ENCODE measurements at regions not wholly inside any gene's neighbourhood (a gene's known extent, or its start where the extent isn't known, plus 50 kb on each side); places are given as distances from the start of the nearest gene placed in this dataset.

DNA sequence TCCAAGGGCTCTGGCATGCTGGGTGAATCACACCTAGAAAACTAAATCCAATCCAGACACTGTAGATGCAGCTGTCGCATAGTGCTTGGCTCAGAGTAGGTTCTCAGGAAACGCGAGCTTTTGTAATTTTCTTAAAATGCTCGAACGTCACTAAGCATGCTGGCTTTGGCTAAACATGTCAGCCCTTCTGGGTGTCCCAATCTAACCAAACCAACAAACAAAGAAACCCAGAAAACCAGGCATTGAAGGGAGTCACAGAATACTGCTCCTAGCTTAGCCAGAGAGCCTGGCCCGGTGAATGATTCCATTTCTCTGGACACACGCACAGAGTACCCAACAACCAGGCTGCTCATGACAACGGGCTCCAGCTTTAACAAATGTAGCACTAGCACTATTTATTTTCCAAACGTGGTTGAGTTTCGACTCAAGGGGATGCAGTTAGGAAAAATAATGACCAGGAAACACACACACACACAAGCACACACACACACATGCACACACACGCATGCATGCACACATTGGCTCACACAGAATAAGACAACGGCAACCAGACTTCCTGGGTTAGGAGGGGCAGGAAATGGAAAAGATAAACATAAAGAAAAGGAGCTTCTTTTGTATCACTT, 492.6 kb downstream of the MIAT start:
- Histone ChIP-seq H3K4me1 (no peaks in the 10 kb centered on the region), H3K4me3 (no peak overlapping the region), H3K27ac (replicated peaks) (no peak overlapping the region), H3K9me3 (replicated peaks) (peaks cover 12% of the 10 kb centered on the region), H3K36me3 (no peaks in the 10 kb centered on the region), H3K27me3 (ENCODE audit: low read depth) (peaks cover 73% of the 10 kb centered on the region)
- TF ChIP-seq, protein P1, sequence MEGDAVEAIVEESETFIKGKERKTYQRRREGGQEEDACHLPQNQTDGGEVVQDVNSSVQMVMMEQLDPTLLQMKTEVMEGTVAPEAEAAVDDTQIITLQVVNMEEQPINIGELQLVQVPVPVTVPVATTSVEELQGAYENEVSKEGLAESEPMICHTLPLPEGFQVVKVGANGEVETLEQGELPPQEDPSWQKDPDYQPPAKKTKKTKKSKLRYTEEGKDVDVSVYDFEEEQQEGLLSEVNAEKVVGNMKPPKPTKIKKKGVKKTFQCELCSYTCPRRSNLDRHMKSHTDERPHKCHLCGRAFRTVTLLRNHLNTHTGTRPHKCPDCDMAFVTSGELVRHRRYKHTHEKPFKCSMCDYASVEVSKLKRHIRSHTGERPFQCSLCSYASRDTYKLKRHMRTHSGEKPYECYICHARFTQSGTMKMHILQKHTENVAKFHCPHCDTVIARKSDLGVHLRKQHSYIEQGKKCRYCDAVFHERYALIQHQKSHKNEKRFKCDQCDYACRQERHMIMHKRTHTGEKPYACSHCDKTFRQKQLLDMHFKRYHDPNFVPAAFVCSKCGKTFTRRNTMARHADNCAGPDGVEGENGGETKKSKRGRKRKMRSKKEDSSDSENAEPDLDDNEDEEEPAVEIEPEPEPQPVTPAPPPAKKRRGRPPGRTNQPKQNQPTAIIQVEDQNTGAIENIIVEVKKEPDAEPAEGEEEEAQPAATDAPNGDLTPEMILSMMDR (IDR thresholded peaks at IDR 0.05; ENCODE audit: borderline replicate concordance) = no peak
- intact Hi-C loops (cut with micrococcal nuclease) = no loop called here
- no peak for DNase-seq

DNA sequence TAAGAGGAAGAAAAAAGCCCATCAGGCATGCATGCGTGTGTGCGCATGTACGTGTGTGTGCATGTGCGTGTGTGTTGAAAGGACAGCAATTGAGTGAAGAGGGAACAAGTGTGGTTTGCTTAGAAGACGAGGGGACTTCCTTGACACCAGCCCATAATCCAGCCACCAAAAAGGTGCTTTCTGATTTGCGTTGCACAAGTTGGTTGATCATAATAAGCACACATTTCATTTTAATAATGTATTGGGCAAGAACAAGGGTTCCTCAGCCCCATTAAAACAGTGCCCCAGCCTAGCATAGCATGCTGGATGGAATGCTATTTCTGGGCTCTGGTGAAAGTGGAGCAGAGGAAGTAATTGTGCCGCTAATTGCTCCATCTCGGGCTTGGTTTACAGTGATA, 493.2 kb downstream of the MIAT start:
- TF ChIP-seq, protein P1 (IDR thresholded peaks at IDR 0.05; ENCODE audit: borderline replicate concordance) = no peak

DNA sequence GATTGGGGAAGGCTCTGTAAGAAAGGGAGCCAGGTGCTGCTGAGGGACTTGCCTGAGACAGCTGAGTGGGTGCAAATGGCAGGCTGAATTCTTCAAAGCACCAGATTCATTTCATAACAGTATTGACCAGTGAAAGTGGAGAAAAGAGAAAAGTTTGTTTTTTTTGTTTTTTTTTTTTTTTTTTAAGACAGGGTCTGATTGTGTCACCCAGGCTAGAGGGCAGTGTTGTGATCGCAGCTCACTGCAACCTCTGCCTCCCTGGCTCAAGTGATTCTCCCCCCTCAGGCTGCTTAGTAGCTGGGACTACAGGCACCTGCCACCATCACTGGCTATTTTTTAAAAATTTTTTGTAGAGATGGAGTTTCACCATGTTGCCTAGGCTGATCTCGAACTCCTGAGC, 494.0 kb downstream of the MIAT start:
- TF ChIP-seq, protein P1 (IDR thresholded peaks at IDR 0.05; ENCODE audit: borderline replicate concordance) = no peak
- H3K27ac ChIP-seq (replicated peaks) = no peak overlapping the region
- no peaks in the 10 kb centered on the region for H3K4me1 ChIP-seq
- peaks cover 12% of the 10 kb centered on the region for H3K9me3 ChIP-seq (replicated peaks)
- H3K27me3 ChIP-seq (ENCODE audit: low read depth) = peaks cover 80% of the 10 kb centered on the region
- intact Hi-C loops (cut with micrococcal nuclease) = no loop called here
- no peak for DNase-seq
- no peaks in the 10 kb centered on the region for H3K36me3 ChIP-seq
- no peak overlapping the region for H3K4me3 ChIP-seq

More for the DNA sequence above, 493.2 kb downstream of the MIAT start:
- intact Hi-C loops (cut with micrococcal nuclease) = no loop called here
- no peak overlapping the region for H3K27ac ChIP-seq (replicated peaks)
- H3K4me3 ChIP-seq = no peak overlapping the region
- no peaks in the 10 kb centered on the region for H3K4me1 ChIP-seq
- peaks cover 12% of the 10 kb centered on the region for H3K9me3 ChIP-seq (replicated peaks)
- no peak for DNase-seq
- no peaks in the 10 kb centered on the region for H3K36me3 ChIP-seq
- peaks cover 75% of the 10 kb centered on the region for H3K27me3 ChIP-seq (ENCODE audit: low read depth)

- TF ChIP-seq, protein P1 (IDR thresholded peaks at IDR 0.05; ENCODE audit: borderline replicate concordance) = no peak
- no peak overlapping the region for H3K27ac ChIP-seq (replicated peaks)
- no peak for DNase-seq
- no peaks in the 10 kb centered on the region for H3K4me1 ChIP-seq
- H3K9me3 ChIP-seq (replicated peaks) = peaks cover 12% of the 10 kb centered on the region
- intact Hi-C loops (cut with micrococcal nuclease) = no loop called here
- no peaks in the 10 kb centered on the region for H3K36me3 ChIP-seq
- H3K4me3 ChIP-seq = no peak overlapping the region
- H3K27me3 ChIP-seq (ENCODE audit: low read depth) = peaks cover 86% of the 10 kb centered on the region
Measured at GRCh38 chr22:27152033-27152432, 494.6 kb downstream of the MIAT start.

GRCh38 chr22:27152883-27153282, 495.5 kb downstream of the MIAT start:
- peaks cover 12% of the 10 kb centered on the region for H3K9me3 ChIP-seq (replicated peaks)
- H3K27ac ChIP-seq (replicated peaks) = no peak overlapping the region
- no peaks in the 10 kb centered on the region for H3K36me3 ChIP-seq
- peaks cover 86% of the 10 kb centered on the region for H3K27me3 ChIP-seq (ENCODE audit: low read depth)
- no peaks in the 10 kb centered on the region for H3K4me1 ChIP-seq
- H3K4me3 ChIP-seq = no peak overlapping the region
- no peak for DNase-seq
- intact Hi-C loops (cut with micrococcal nuclease) = no loop called here
- TF ChIP-seq, protein P1 (IDR thresholded peaks at IDR 0.05; ENCODE audit: borderline replicate concordance) = no peak

All from left ventricle myocardium inferior (tissue), 1 donor.